Body of pancreas (tissue), 4 donors: ENCODE measurements at regions not wholly inside any gene's neighbourhood (a gene's known extent, or its start where the extent isn't known, plus 50 kb on each side); places are given as distances from the start of the nearest gene placed in this dataset.

Source experiments
- ATAC-seq: fragments of 150-250 bp; one replicate; pipeline ENCODE4 v1.9.1; 2016
- DNase-seq, 4 donors: peaks; one replicate each; pipeline ENCODE4 v3.0.0-alpha.2; 2019
- H3K27ac ChIP-seq, 4 donors: fragments of 200-600 bp; sonication (generic); 1 replicate in 3 of 4; 2 replicates in 1 of 4; pipeline versions ENCODE4 v1.5.1 to v1.6.1; 2016 to 2019; ENCODE audit warnings: mild to moderate bottlenecking in 1 of 4, mixed read lengths in 1 of 4, moderate library complexity in 1 of 4
- H3K27me3 ChIP-seq, 2 donors: fragments of 200-600 bp; sonication (generic); one replicate each; pipeline ENCODE4 v1.6.0; 2016; ENCODE audit warnings: mild to moderate bottlenecking in 1 of 2
- H3K36me3 ChIP-seq, 2 donors: fragments of 200-600 bp; sonication (generic); replicated peaks in 1 of 2; 2 replicates each; pipeline ENCODE4 v1.5.1; 2016; ENCODE audit warnings: low read depth in 2 of 2; ENCODE audit not compliant: insufficient read depth in 1 of 2
- H3K4me1 ChIP-seq: fragments of 200-600 bp; sonication (generic); one replicate; pipeline ENCODE4 v1.6.0; 2016
- H3K4me3 ChIP-seq, 2 donors: fragments of 200-600 bp; sonication (generic); 1 replicate in 1 of 2; 2 replicates in 1 of 2; pipeline ENCODE4 v1.5.1; 2016 to 2019
- H3K9me3 ChIP-seq, 3 donors: fragments of 200-600 bp; sonication (generic); 1 replicate in 2 of 3; 2 replicates in 1 of 3; pipeline ENCODE4 v1.5.1; 2016
- POLR2A ChIP-seq, 3 donors: fragments of 450-650 bp; IDR thresholded peaks; one replicate each; pipeline ENCODE4 v1.6.1; 2016; ENCODE audit warnings: antibody characterized with exemption in 3 of 3, mild to moderate bottlenecking in 2 of 3
- WGBS, 2 donors: methylation state at CpG; one replicate each; pipeline ENCODE4 v1.1.5; 2017; 5-methylcytosine and 5-hydroxymethylcytosine counted together
- intact Hi-C: fragments of 100-400 bp; cut with DNase I; formaldehyde crosslinking; loops from one replicate; pipeline ENCODE4 v1.15.1; 2023
- TF ChIP-seq, protein P1 (sequence below), 7 experiments: fragments of 450-650 bp in 4 of 7; fragments of 200-600 bp in 3 of 7; sonication (generic) in 3 of 7; IDR thresholded peaks; one replicate each; pipeline ENCODE4 v1.5.1; 2016 to 2019; ENCODE audit warnings: antibody characterized with exemption in 7 of 7

DNA sequence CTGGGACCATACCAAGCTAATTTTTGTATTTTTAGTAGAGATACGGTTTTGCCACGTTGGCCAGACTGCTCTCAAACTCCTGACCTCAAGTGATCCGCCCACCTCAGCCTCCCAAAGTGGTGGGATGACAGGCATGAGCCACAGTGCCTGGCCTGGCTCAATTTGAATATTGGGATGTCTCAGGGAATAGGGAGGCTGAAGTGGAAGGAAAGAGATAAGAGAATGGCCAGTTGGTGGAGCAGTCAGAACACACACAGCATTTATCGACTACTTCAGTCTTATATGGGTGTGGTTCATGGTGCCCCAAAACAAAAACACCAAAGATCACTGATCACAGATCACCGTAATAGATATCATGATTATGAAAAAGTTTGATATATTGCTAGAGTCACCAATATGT is 144.4 kb downstream of the GMNC start:
- no peaks in the 10 kb centered on the region for H3K36me3 ChIP-seq
- no peaks in the 10 kb centered on the region for H3K4me1 ChIP-seq
- no peaks in the 10 kb centered on the region for H3K27me3 ChIP-seq
- no peak overlapping the region for H3K27ac ChIP-seq
- intact Hi-C loops, result no loop called here
- no peak for TF ChIP-seq POLR2A (IDR thresholded peaks at IDR 0.05)
- TF ChIP-seq, protein P1, sequence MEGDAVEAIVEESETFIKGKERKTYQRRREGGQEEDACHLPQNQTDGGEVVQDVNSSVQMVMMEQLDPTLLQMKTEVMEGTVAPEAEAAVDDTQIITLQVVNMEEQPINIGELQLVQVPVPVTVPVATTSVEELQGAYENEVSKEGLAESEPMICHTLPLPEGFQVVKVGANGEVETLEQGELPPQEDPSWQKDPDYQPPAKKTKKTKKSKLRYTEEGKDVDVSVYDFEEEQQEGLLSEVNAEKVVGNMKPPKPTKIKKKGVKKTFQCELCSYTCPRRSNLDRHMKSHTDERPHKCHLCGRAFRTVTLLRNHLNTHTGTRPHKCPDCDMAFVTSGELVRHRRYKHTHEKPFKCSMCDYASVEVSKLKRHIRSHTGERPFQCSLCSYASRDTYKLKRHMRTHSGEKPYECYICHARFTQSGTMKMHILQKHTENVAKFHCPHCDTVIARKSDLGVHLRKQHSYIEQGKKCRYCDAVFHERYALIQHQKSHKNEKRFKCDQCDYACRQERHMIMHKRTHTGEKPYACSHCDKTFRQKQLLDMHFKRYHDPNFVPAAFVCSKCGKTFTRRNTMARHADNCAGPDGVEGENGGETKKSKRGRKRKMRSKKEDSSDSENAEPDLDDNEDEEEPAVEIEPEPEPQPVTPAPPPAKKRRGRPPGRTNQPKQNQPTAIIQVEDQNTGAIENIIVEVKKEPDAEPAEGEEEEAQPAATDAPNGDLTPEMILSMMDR (IDR thresholded peaks at IDR 0.05), result no peak
- no peak overlapping the region for H3K4me3 ChIP-seq
- DNase-seq, result no peak
- 67 to 71% methylated on average over 5 of the region's 5 CpGs for WGBS, 2 donors
- ATAC-seq, result no peak
- no peaks in the 10 kb centered on the region for H3K9me3 ChIP-seq

DNA sequence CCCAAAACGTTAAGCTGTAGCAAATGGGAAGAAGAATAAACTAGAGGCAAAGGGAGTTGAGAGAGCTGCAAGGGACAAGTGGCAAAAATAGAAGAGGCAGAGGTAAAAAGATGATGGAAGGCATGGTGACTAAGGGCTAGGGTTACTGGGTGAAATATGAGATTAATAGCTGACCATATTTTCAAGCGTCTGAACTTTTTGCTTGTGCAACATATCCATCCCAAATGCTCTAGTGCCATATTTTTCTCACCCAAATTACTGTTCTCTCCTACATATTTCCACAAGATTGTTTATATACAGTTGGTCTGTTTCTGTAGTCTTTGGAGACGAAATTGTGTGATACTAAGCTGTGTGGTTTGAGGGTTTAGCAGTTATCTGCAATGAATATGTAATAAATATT is 145.5 kb downstream of the GMNC start:
- Histone ChIP-seq H3K4me3 (no peak overlapping the region), H3K9me3 (no peaks in the 10 kb centered on the region), H3K4me1 (no peaks in the 10 kb centered on the region), H3K36me3 (no peaks in the 10 kb centered on the region), H3K27ac (no peak overlapping the region), H3K27me3 (no peaks in the 10 kb centered on the region)
- DNase-seq (no peak), ATAC-seq (no peak)
- TF ChIP-seq, protein P1 (IDR thresholded peaks at IDR 0.05), result no peak
- TF ChIP-seq POLR2A (IDR thresholded peaks at IDR 0.05), result no peak
- 48 to 49% methylated on average over 3 of the region's 3 CpGs for WGBS, 2 donors
- intact Hi-C loops, result no loop called here

DNA sequence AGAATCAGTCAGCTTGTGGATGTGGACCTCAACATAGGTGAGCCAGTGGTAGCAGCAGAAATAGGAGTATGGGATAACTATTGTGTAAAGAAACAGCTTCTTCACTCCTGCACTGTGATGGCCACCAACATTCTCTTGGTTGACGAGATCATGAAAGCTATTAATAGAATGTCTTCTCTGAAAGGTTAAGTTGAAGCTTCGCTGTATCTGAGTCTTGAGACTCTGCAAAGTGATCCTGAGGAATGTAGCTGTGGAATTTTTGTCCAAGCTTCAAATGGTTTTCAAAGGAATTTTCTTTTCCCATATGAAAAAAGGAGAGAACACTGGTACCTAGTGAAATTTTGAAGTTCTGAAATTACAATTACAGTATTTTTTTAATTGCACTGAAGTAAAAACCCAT is 146.3 kb downstream of the GMNC start:
- DNase-seq (no peak), ATAC-seq (no peak)
- WGBS, 2 donors, result 77% methylated on average over 2 of the region's 2 CpGs
- Histone ChIP-seq H3K27ac (no peak overlapping the region), H3K27me3 (no peaks in the 10 kb centered on the region), H3K4me1 (no peaks in the 10 kb centered on the region), H3K4me3 (no peak overlapping the region), H3K36me3 (no peaks in the 10 kb centered on the region), H3K9me3 (no peaks in the 10 kb centered on the region)
- TF ChIP-seq, protein P1 (IDR thresholded peaks at IDR 0.05), result no peak
- no peak for TF ChIP-seq POLR2A (IDR thresholded peaks at IDR 0.05)
- intact Hi-C loops, result no loop called here

DNA sequence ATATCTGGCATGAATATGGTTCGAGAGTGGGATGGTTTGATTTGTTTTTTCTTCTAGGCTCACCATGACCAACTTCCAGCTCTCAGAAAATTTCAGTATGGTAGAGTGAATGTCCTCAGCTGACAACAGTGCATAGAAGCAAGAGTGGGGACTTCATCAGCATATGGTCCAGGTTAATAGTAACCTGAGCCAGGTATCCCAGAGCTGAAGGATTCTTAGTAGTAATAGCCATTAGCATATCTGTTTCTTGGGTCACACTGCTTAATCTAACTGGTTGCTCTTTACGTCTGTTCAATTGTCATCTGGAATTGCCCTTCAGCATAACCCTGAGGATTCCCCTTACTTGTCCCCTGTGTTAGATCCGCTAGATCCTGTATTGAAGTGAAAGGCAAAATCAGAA is 151.8 kb downstream of the GMNC start:
- intact Hi-C loops, result no loop called here
- Histone ChIP-seq H3K4me3 (no peak overlapping the region), H3K9me3 (no peaks in the 10 kb centered on the region), H3K36me3 (no peaks in the 10 kb centered on the region), H3K27ac (no peak overlapping the region), H3K27me3 (no peaks in the 10 kb centered on the region), H3K4me1 (no peaks in the 10 kb centered on the region)
- ATAC-seq (no peak), DNase-seq (no peak)
- TF ChIP-seq POLR2A (IDR thresholded peaks at IDR 0.05), result no peak
- TF ChIP-seq, protein P1 (IDR thresholded peaks at IDR 0.05), result no peak
- 84% methylated on average over 3 of the region's 3 CpGs for WGBS, 2 donors

DNA sequence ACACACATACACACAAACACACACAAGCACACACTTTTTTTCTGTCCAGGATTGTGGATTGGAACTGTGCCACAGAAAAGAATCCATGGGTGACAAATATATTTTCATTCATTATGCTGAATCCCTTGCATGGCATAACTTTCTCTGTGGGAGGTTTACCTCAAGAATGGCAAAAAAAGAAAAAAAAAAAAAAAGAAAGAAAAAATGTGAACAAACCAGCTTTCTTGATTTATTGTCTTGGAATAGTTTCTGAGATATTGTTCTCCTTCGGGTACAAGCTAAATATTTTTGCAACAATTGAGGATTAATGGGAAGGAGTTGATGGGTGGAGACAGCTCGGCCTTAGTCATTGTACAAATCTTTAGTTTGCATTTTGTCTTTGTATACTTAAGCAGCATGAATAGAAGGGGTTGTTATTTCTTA is 153.1 kb downstream of the GMNC start:
- DNase-seq, result no peak
- intact Hi-C loops, result no loop called here
- Histone ChIP-seq H3K4me3 (no peak overlapping the region), H3K9me3 (no peaks in the 10 kb centered on the region), H3K27me3 (no peaks in the 10 kb centered on the region), H3K27ac (no peak overlapping the region), H3K4me1 (no peaks in the 10 kb centered on the region), H3K36me3 (no peaks in the 10 kb centered on the region)
- WGBS, 2 donors, result 42 to 45% methylated on average over 2 of the region's 2 CpGs
- ATAC-seq, result no peak
- TF ChIP-seq POLR2A (IDR thresholded peaks at IDR 0.05), result no peak
- TF ChIP-seq, protein P1 (IDR thresholded peaks at IDR 0.05), result no peak
